ENCODE measurements at regions not wholly inside any gene's neighbourhood (a gene's known extent, or its start where the extent isn't known, plus 50 kb on each side); places are given as distances from the start of the nearest gene placed in this dataset.

- TF ChIP-seq BRF2 (IDR thresholded peaks at IDR 0.05; ENCODE audit: borderline replicate concordance, insufficient read depth, insufficient read length) (no peak), ZZZ3 (IDR thresholded peaks at IDR 0.05) (no peak), TBP (optimal IDR thresholded peaks at IDR 0.05; ENCODE audit: low read depth, low read length) (no peak), ZNF609 (CRISPR knock-in tag; IDR thresholded peaks at IDR 0.05; ENCODE audit: borderline replicate concordance) (no peak), U2AF2 (optimal IDR thresholded peaks at IDR 0.05; ENCODE audit: low read depth, low read length) (no peak), RBM14 (IDR thresholded peaks at IDR 0.05; ENCODE audit: borderline replicate concordance, insufficient read depth, low read depth, low read length) (no peak), ZBTB43 (CRISPR knock-in tag; IDR thresholded peaks at IDR 0.05) (no peak), MAFF (IDR thresholded peaks at IDR 0.05; ENCODE audit: low read length) (no peak), CEBPG (CRISPR knock-in tag; IDR thresholded peaks at IDR 0.05) (no peak), CEBPG (tag; conservative IDR thresholded peaks at IDR 0.05 in 1 of 2, IDR thresholded peaks at IDR 0.05 in 1 of 2) (0 out of 4 replicates have a peak, but pooled peaks of 1 of the 2 experiments have one; percentile 33), ARID3A (IDR thresholded peaks at IDR 0.05; ENCODE audit: borderline replicate concordance, low read depth, low read length) (peak; percentile 73), FOXK2 (conservative IDR thresholded peaks at IDR 0.05 in 1 of 2, IDR thresholded peaks at IDR 0.05 in 1 of 2; ENCODE audit: low read depth in 2 of 2) (peak; percentile 43 to 64; a peak in 2 of 4 replicates), KHSRP (IDR thresholded peaks at IDR 0.05) (no peak), ZNF311 (CRISPR knock-in tag; IDR thresholded peaks at IDR 0.05) (no peak), MAFG (tag; conservative IDR thresholded peaks at IDR 0.05) (no peak), ZNF644 (tag; IDR thresholded peaks at IDR 0.05; ENCODE audit: low read depth) (0 out of 2 replicates have a peak, but pooled peaks have one; percentile 29), GATA2 (CRISPR knock-in tag; IDR thresholded peaks at IDR 0.05) (peak; percentile 77), SP1 (CRISPR knock-in tag; IDR thresholded peaks at IDR 0.05) (no peak), ZNF695 (CRISPR knock-in tag; IDR thresholded peaks at IDR 0.05) (no peak)
Observed at GRCh38 chr14:71339650-71340415, 432.6 kb downstream of the PCNX1 start (continued).

Data from K562 (cell line).